GM12873 (cell line): ENCODE measurements at regions not wholly inside any gene's neighbourhood (a gene's known extent, or its start where the extent isn't known, plus 50 kb on each side); places are given as distances from the start of the nearest gene placed in this dataset.

Source experiments
- CTCF ChIP-seq: IDR thresholded peaks from 2 replicates; pipeline ENCODE4 v1.5.1; 2012; ENCODE audit warnings: low read depth, mild to moderate bottlenecking, moderate library complexity, low read length, control low read depth; ENCODE audit not compliant: insufficient read depth; ENCODE audit errors: missing control alignments

- no peak for TF ChIP-seq CTCF
Measured at GRCh38 chr9:14401911-14402310, 88.0 kb upstream of the NFIB start.

- peak; percentile 11 for TF ChIP-seq CTCF
Measured at GRCh38 chr9:14400658-14400995, 86.7 kb upstream of the NFIB start.

GRCh38 chr9:14399756-14400657, 86.1 kb upstream of the NFIB start:
- no peak for TF ChIP-seq CTCF

- TF ChIP-seq CTCF: no peak
Measured at GRCh38 chr9:14398473-14398872, 84.5 kb upstream of the NFIB start.

GRCh38 chr9:14396171-14396570, 82.2 kb upstream of the NFIB start:
- no peak for TF ChIP-seq CTCF

GRCh38 chr9:14395317-14396082, 81.6 kb upstream of the NFIB start:
- no peak for TF ChIP-seq CTCF

- no peak for TF ChIP-seq CTCF
Measured at GRCh38 chr9:14393418-14393817, 79.5 kb upstream of the NFIB start.
